RPMI8226 (cell line): ENCODE measurements at regions not wholly inside any gene's neighbourhood (a gene's known extent, or its start where the extent isn't known, plus 50 kb on each side); places are given as distances from the start of the nearest gene placed in this dataset.
"Not testable (repeated sequence)": the region's sequence is repeated elsewhere in the genome, so short reads cannot be mapped to it uniquely, and the experiment has no call there.

Experiments
- DNase-seq: peaks from one replicate; pipeline ENCODE4 v3.0.0-alpha.2; 2015

DNA sequence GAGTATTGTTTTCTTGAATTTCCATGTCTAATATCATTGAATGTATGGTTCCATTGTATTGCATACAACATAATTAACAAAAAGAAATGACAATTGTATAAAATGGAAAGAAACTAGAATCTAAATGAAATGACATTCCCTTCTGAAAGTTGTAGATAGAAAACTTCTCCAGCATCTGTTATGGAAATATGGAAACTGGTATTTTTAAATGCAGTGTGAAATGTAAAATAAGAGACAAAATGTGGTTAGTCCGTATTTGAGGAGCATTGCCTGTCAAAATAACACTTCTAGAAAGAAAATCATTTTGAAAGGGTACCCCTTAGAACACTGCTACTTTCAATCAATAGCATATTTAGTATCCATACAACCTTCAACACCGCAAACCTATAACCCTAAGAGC is 286.3 kb upstream of the CELF2 start:
- DNase-seq: no peak

DNA sequence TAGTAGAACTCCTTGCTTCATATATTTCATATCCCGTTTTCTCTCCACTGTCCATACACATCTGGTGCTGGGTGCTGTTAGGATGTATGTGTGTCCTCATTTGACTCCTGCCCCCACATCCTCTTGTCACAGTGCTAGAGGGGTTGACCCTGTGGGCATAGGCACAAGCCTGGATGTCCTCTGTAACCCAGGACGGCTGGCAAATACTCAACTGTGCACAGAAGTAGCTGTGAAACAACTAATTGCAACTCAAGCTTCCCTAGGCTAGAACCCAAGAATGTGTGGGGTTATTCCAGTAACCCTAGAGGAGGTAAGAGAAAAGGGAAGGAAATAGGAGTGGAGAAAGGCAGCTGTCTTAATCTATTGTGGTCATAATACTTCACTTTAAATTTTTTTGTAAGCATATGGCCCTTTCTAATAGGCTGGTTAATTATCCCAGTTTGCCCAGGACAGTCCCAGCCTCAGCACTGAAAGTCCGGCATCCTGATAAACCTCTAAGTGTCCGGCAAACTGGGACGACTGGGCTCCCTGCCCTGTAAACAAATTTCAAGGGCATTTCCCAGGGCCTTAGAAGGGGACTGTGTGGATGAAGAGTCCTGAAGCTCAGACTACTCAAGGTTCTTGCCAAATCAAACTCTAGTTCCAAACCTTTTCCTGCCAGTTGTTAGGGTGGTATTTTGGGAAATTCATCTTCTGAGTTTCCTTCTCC is 283.2 kb upstream of the CELF2 start:
- no peak for DNase-seq

DNA sequence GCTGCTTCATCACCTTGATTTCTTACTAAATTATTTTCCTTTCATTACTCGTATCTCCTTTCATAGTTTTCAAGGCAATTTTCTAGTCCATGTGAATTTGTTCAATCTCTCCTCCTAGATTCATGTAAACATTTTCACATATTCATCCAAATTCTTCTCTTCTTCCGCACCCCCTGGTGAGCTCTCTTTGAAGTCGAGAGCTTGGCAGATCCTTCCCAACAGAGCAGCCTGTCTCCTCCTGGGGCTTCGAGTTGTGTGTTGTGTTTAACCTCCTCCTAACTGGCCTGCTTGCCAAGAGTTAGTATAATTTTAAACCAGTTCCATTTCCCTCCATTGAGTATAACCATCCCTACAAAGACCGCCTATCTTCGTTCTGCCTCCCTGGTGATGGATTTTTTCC is 272.4 kb upstream of the CELF2 start:
- no peak for DNase-seq

DNA sequence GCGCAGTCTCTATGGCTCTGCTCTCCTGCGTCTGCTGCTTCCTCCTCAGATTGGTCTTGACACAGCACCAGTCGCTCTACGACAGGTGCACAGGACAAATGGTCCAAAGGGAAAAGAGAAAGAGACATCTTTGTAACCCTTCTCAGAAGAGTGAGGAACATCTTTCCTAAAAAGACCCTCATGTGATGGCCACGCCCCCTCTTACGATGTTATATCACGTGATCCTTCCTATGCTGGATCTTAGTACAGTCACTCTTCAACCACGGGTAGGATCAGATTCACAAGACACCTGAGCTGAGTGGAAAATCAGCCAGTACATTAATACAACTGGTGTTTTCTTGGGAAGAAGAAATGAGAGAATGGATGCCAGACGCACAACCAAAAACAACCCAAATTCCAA is 262.2 kb upstream of the CELF2 start:
- no peak for DNase-seq

DNA sequence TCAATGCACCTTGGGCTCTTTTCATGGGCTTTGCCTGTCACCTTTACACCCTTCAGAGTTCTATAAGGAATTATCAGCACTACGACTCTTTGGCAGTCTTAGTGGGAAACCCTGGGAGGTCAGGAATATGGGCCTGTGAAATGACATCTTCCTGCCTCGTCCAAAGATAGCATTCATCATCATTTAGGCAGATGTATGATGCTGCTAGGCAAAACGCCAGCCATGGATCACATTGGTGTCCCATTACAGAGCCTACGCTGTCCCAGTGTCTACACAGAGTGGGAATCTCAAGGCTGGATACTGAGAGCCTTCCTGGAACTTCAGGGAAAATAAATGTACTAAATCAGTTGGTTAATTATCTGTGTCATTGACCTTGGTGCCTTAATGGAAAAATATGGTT is 259.4 kb upstream of the CELF2 start:
- no peak for DNase-seq

DNA sequence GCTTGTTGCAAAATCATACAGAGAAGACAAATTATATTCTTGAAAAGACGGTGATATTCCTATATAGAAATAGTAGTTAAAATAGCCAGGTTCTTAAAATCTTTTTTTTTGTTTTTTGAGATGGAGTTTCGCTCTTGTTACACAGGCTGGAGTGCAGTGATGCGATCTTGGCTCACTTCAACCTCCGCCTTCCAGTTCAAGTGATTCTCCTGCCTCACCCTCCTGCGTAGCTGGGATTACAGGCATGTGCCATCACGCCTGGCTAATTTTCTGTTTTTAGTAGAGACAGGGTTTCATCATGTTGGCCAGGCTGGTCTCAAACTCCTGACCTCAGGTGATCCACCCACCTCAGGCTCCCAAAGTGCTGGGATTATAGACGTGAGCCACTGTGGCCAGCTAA is 257.9 kb upstream of the CELF2 start:
- not testable (repeated sequence) for DNase-seq

DNA sequence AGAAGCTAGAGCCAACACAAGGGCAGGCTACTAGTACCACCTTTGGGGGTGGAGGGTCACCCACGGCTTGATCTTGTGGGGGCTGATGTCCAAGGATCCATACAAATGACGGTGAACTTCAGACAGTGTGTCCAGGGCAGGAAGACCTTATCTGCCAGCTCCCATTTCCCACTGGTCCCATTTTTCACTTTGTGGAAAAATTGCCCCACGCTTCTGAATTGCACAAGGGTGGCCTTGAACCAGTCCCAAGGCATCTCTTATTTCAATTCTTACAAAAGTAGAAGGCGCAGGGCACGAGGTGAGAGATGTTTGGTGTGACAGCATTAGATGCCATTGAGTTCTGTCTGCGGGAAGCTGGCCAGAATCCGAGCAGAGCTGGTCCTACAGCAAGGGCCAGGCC is 252.7 kb upstream of the CELF2 start:
- no peak for DNase-seq

DNA sequence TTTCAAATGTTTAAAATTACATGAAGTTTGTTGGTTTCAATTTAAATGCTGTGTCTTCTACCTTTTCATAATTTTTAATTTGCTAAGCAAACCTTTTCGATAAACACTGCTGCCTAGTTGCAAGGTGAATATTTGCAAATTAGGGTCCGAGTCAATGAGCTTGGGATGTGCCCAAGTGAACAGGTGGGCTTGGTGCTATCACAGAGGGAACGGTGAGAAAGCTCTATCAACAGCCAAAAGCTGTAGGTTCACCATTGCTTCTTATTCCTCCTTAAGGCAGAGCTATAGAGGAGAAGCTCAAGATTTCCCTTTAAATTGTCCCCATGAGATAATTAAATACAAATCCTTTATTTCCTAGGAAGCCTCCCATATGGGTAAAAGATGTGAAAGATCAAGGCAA is 245.3 kb upstream of the CELF2 start:
- no peak for DNase-seq

DNA sequence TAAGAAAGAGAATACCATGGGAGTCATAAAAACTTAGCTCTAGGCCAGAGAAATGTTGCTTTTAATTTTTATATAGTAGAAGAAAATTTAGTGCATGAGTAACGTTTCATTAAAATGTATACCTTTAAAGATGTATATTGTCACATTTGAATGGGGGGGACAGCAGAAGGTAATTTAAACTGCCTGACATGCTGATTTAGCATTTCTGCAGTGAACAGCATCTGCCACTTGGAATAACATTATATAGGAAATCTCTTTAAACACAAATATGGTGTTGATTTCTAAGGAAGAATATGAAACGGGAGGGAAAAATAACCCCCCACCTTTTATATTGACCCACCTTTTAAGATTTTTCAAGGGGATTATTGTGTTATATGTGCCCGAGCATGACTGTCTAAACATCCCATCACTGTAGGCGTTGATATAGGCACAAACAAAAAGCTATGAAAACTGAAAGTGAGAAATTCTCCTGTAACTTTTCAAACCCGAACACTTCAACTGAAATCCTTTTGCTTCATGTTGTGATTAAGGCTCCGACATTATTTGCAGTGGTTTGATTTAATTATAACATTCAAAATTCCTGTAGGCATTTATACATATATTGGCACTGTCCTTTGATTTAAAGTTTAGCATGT is 244.7 kb upstream of the CELF2 start:
- no peak for DNase-seq

DNA sequence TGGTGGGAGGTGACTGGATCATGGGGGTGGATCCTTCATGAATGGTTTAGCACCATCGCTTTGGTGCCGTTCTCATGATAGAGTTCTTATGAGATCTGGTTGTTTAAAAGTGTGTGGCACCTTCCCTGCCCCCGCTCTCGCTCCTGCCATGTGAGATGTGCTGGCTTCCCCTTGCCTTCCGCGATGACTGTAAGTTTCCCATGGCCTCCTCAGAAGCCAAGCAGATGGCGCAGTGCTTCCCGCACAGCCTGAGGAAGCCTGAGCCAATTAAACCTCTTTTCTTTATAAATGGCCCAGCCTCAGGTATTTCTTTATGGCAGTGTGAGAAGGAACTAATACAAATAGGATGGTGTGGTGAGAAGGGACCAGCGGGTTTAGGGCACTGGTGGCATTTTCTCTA is 243.3 kb upstream of the CELF2 start:
- DNase-seq: no peak

DNA sequence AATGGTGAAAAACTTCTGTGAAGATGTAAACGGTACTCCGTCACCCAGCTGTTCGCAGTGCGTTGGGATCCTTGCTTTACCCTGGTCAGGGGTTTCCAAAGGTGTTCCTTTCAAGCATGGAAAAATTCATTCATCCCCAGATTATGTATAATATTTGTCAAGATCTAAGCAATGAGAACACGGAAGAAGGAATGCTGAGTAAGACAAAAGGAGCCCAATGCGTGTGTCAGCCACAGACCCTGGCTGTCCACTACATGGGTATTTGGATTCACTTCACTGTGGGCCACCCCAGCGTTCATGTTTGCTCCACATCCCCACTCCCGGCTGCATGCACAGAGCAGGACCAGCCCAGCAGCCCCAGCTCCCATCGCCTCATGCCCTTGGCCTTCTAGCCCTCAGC is 241.3 kb upstream of the CELF2 start:
- no peak for DNase-seq

DNA sequence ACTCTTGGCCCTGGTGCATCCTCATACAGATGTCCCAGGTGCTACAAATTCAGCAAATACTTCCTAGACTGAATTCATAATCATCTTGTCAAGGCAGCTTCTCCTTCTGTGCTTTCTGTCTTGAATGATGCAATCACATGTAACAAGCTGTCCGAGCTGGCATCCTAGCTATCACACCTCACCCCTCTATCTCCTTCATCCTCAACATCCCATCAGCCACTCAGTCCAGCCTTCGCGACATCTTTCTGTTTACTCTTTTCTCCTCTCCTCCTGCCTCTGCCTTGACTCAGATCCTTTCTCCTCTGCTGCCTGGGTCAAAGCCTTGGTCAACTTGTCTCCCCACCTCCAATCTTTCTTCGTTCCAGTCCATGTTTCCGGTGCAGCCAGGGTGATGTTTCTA is 240.4 kb upstream of the CELF2 start:
- no peak for DNase-seq

DNA sequence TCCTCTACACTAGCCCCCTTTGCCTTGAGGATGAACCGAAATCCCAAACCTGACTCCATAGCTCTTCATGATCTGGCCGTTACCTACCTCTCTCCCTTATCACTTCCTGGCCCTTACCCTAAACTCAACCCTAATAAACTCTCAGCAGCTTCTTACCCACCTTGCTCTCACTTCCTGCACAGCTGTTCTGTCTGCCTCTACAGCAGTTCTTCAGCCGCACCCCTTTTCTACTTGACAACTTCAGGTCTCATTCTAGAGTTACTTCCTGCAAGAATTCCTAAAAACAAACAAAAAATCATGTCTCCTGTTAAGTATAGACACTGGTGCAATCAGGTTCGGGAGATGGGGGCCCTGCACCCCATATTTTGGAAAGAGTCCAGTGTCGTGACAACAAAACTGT is 239.9 kb upstream of the CELF2 start:
- no peak for DNase-seq

DNA sequence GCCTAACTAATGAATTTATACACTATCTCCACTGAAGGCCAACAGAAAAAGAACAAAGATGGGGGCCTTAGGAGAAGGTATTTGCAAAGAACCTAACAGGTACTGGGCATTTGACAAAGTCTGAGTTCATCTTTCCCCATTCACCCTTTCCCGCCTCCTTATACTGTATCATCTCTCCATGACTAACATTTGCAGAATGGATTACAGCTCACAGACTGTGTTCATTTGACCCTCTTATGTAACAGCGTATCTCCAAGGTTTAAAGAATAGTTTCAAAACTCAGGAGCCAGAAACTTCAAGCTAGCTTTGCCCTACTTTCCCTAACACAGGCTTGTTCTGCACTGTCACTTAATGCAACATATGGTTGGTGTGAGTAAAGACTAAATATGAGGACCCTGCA is 238.7 kb upstream of the CELF2 start:
- DNase-seq: no peak

DNA sequence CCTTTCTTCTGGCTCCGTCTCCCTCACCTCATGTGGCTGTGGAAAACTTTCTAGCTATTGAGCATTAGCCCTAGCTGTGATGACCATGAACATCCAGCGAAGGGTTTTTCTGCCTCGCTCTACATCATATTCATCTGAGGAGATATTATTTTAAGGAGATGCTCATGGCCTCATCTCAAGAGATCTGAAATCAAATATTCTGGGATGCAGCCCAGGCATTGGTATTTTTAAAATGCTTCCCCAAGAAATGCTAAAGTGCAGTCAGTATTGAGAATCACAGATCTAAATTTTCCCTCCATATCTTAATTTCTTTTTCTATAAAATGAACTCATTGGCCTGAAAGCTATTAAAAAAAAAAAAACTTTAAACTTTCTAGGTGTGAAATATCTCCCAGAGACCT is 238.2 kb upstream of the CELF2 start:
- DNase-seq: no peak

DNA sequence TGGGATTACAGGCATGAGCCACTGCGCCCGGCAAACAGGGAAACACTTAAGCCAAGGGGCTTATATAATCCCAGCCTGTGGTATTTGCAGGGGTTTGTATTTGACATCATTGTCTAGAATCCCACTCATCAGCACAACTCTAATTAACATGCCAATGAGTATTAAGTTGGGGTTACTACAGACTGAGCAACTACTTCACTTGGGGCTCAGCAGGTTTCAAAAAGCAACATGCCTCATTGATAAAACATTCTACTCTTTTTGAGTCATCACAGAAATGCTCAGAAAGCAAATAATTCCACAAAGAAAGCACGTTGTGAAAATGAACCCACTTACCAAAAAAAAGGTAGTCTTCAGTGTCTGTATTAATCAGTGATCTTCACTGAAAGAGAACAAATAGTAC is 236.9 kb upstream of the CELF2 start:
- no peak for DNase-seq

DNA sequence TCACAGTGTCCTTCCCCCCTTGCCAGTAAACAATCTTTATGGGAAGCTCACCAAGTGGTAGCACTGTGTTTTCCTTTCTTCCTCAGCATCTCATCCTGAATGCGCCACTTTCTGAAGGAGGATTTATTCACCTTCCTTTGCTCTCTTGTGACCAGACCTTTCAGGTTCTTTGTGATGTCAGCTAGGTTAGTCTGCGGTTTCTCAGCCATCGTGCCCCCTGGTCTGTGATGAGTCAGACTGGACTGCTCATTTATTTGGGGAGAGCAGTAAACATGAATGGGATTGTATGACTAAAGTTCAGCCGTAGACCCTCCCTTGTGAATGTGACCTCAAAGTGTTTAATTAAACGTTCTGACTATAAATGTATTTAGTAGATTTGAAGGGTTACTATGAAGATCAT is 235.1 kb upstream of the CELF2 start:
- DNase-seq: no peak

DNA sequence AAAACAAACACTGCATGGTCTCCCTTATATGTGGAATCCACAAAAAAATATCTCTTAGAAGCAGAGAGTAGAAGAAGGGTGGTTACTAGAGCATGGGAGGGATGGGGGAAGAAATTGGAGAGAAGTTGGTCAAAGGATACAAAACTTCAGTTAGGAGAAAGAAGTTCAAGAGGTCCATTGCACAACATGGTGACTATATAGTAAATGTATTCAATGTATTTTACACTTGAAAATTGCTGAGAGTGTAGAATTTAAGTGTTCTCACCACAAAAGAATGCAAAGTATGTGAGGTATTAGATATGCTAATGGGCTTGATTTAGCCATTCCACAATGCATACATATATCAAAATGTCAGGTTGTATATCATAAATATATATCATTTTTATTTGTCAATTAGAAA is 232.0 kb upstream of the CELF2 start:
- no peak for DNase-seq

DNA sequence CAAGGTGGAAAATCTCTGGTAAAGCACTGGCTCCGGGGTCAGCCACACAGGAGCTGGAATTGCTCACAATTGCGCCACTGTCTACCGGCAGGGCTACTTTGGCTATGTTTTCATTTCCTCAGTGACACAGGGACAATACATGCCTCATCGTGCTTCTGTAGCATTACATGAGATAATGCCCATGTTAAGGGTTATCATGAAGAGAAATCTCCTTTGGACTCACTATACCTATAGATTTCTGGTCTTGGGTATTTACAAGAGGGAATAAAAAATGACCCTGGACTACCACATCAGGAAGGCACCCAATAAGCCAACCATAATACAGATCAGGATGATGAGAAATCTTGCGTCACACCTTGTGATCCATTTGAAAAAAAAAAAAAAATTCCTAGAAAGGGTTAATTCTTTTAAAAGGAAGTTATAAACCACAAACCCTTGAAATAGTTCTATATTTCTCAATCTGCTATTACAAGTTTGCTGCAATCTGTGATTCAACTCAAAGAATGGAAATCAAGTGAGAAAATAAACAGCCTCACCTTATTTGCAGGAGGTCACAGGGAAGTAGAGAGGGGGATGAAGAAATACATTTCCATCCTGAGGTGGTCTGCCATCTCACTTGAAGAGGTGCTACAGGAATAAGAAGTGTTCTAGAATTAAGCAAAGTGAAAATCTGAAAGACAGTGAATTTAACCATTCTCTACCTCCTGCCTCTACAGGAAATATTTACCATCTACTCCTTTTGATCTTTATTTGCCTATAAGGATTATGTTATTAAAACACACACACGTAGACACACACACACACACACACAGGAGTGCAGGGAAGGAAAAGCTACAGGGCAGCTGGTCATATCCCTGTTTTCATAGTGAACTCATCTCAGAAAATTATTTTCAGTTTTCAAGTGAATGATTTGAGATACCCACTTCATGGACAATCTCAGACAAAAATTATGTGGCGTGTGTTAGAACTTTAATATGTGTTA is 231.3 kb upstream of the CELF2 start:
- no peak for DNase-seq

DNA sequence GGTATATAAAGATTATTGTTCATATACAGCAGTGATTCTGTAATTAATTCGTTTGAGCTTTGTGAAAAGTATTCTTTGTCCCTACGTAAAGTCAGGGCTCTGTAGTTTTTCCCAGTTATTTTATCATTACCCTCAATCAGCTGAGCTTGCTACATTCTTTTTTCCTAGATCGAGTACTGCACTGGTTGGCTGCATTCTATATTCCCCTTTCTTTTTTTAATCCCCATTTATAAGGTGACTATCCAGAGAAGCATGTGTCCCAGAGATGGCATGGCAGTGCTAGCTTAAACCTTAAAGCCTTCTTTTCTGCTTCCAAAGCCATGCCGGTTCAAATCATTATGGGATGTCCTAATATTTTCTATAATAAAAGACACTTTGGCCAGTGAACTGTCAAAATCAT is 230.1 kb upstream of the CELF2 start:
- no peak for DNase-seq

DNA sequence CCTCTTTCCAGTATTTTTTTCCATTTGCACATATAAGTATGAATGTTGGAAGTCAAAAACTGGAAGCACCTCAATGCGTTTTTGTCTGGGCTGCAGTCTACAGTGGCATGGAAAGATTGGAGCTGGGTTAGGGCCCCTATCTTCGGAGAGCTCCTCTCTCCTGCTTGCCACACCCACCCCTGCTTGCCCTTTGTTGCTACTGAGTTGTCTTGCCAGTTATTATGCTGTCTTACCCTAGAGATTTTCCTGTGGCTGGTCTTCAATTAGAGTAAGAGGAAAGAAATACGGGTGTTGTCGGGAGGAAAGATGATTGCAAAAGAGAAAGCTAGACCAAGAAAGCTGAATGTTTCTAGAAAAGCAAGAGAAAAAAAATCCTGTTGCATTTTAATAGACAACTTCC is 228.9 kb upstream of the CELF2 start:
- no peak for DNase-seq

DNA sequence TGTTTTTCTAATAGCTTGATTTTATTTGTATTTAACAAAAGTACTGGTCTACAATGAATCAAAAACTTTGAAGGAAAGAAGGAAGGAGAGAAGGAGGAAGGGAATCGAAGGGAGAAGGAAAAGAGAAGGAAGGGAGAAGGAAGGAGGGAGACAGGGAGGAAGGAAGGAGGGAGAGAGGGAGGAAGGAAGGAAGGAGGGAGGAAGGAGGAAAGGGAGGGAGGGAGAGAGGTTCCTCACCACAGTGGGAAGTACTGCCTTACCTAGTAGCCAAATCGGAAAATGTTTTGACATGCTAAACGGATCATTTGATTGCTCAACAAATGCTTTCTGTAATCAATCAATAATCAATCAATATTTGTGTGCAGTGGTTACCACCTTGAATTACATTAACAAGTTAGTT is 225.8 kb upstream of the CELF2 start:
- DNase-seq: no peak

DNA sequence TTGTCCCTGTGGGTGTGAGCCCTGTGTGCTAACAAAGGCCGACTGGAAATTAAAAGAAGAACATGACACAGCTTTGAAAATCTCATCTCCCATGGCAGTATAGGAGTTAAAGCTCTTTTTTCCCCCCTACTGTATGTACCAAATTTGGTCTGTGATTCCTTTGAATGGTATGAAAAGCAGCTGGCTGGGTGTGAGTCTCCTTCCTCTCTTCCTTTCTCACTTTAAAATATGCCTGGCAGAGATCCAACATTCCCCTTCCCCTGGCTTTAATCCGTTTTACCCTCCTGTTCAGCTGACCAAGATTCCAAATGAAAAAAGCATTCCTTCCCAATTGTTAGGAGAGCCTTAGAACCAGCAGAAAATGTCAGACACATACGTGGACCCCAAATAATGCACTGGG is 225.0 kb upstream of the CELF2 start:
- no peak for DNase-seq

DNA sequence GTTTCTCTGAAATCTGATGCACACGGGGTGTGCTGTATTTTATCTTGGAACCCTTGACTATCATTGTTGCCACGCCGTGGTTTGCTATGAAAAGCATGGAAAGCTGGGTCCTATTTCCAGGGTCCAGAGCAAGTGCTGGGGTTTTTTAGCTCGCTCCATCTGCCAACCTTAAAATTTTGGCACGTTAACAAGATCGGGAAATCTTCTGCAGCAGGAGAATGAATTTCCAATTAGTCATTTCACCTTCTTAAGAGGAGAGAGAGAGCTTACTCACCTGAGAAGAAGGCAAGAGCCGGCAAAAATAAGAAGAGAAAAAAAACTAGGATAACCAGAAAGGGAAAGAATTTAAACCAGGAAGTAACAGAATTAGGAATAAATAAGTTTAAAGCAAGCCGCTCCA is 223.6 kb upstream of the CELF2 start:
- no peak for DNase-seq
